HepG2 (cell line): ENCODE measurements at regions not wholly inside any gene's neighbourhood (a gene's known extent, or its start where the extent isn't known, plus 50 kb on each side); places are given as distances from the start of the nearest gene placed in this dataset.

Source experiments
- ATAC-seq: fragments of 200-7000 bp; cut with Tn5 transposase; 3 replicates; pipeline ENCODE4 v1.9.1; 2020; ENCODE audit warnings: mild to moderate bottlenecking, moderate library complexity
- BruUV-seq: library from RNA; stranded (reverse); fragments of 400-500 nt; replicated peaks from 2 replicates; lab custom pipeline; 2021; lab: Mats Ljungman, UMichigan
- CTCF ChIA-PET: fragments of 300-600 bp; formaldehyde crosslinking; extraction: SDS; loops from one replicate; lab custom pipeline; 2021; ENCODE audit warnings: low total read pairs, inconsistent platforms, low intra/inter-chr PET ratio; lab: Yijun Ruan, JAX
- POLR2A ChIA-PET: fragments of 350-600 bp; sonication (Branson Sonifier 250); formaldehyde crosslinking; loops from one replicate; lab custom pipeline; 2020; ENCODE audit warnings: antibody characterized with exemption, inconsistent platforms; lab: Yijun Ruan, JAX
- DNase-seq: peaks from one replicate; pipeline ENCODE4 v3.0.0-alpha.2; 2015; ENCODE audit warnings: low spot score
- FAIRE-seq: peaks from 3 replicates; lab custom pipeline; 2011; peaks lifted over from hg19 to GRCh38; lab: Jason Lieb, UNC
- H2AFZ ChIP-seq: one replicate; pipeline ENCODE4 v1.6.1; 2011; ENCODE audit warnings: low read length, inconsistent platforms
- H3K27ac ChIP-seq: fragments of 300-600 bp; 3 replicates; pipeline ENCODE4 v1.8.0; 2011; ENCODE audit warnings: mixed run types, mild to moderate bottlenecking, mixed read lengths, low read length, inconsistent platforms; ENCODE audit not compliant: insufficient read depth; ENCODE audit errors: extremely low read length
- H3K27me3 ChIP-seq, 2 experiments: fragments of 200-600 bp in 1 of 2; 2 replicates in 1 of 2; 3 replicates in 1 of 2; pipeline versions ENCODE4 v1.6.0 to v1.8.0; 2011; ENCODE audit warnings: low read length in 2 of 2, mild to moderate bottlenecking in 2 of 2, moderate library complexity in 2 of 2, inconsistent platforms in 1 of 2; ENCODE audit not compliant: insufficient read depth in 2 of 2, control insufficient read depth in 1 of 2
- H3K36me3 ChIP-seq, 2 experiments: fragments of 200-600 bp in 1 of 2; replicated peaks in 1 of 2; 2 replicates in 1 of 2; 3 replicates in 1 of 2; pipeline versions ENCODE4 v1.5.1 to v1.8.0; 2011; ENCODE audit warnings: low read length in 2 of 2, inconsistent platforms in 1 of 2; ENCODE audit not compliant: insufficient read depth in 2 of 2, control insufficient read depth in 1 of 2
- H3K4me1 ChIP-seq: 2 replicates; pipeline ENCODE4 v1.5.1; 2012; ENCODE audit warnings: low read length, inconsistent platforms; ENCODE audit not compliant: insufficient read depth
- H3K4me2 ChIP-seq: 2 replicates; pipeline ENCODE4 v1.6.0; 2011; ENCODE audit warnings: low read depth, low read length, inconsistent platforms
- H3K4me3 ChIP-seq, 3 experiments: fragments of 200-600 bp in 1 of 3; sonication (generic), shearing (Covaris generic) in 1 of 3; replicated peaks in 1 of 3; 2 replicates each; pipeline ENCODE4 v1.5.1; 2011 to 2016; ENCODE audit warnings: low read length in 3 of 3, inconsistent platforms in 2 of 3, low read depth in 2 of 3, mild to moderate bottlenecking in 2 of 3, control low read depth in 1 of 3, mixed read lengths in 1 of 3; ENCODE audit not compliant: insufficient read depth in 1 of 3
- H3K79me2 ChIP-seq: one replicate; pipeline ENCODE4 v1.6.1; 2011; ENCODE audit warnings: low read length, inconsistent platforms; ENCODE audit not compliant: insufficient read depth
- H3K9ac ChIP-seq: 2 replicates; pipeline ENCODE4 v1.6.0; 2011; ENCODE audit warnings: mild to moderate bottlenecking, low read depth, low read length, inconsistent platforms; ENCODE audit not compliant: insufficient read depth
- H3K9me3 ChIP-seq: 2 replicates; pipeline ENCODE4 v1.5.1; 2012; ENCODE audit warnings: mild to moderate bottlenecking, low read length
- H4K20me1 ChIP-seq: 2 replicates; pipeline ENCODE4 v1.6.0; 2011; ENCODE audit warnings: inconsistent platforms, mild to moderate bottlenecking, low read length, moderate library complexity; ENCODE audit not compliant: insufficient read depth
- DMTF1 ChIP-seq: sonication (generic); formaldehyde crosslinking; IDR thresholded peaks from 2 replicates; pipeline ENCODE4 v1.4.0; 2020; ENCODE audit warnings: mild to moderate bottlenecking, missing genetic modification reagents
- DPF2 ChIP-seq: sonication (generic); formaldehyde crosslinking; IDR thresholded peaks from 2 replicates; pipeline ENCODE4 v1.4.0; 2020; ENCODE audit warnings: mild to moderate bottlenecking, low read depth, missing genetic modification reagents, borderline replicate concordance
- HOXA7 ChIP-seq: sonication (generic); formaldehyde crosslinking; IDR thresholded peaks from 2 replicates; pipeline ENCODE4 v1.8.1; 2022; ENCODE audit warnings: mild to moderate bottlenecking, missing genetic modification reagents, moderate library complexity
- IRX3 ChIP-seq: sonication (generic); formaldehyde crosslinking; IDR thresholded peaks from 2 replicates; pipeline ENCODE4 v1.8.1; 2023; ENCODE audit warnings: mild to moderate bottlenecking, low read depth, missing genetic modification reagents, borderline replicate concordance
- POLR2G ChIP-seq: fragments of 200-400 bp; formaldehyde crosslinking; IDR thresholded peaks from 2 replicates; pipeline ENCODE4 v1.6.1; 2018; ENCODE audit warnings: mild to moderate bottlenecking, low read depth, low read length, moderate library complexity
- RAD51 ChIP-seq: fragments of 450-650 bp; IDR thresholded peaks from 2 replicates; pipeline ENCODE4 v1.6.1; 2016; ENCODE audit warnings: borderline replicate concordance
- SRSF9 ChIP-seq: fragments of 200-400 bp; formaldehyde crosslinking; IDR thresholded peaks from 2 replicates; pipeline ENCODE4 v1.6.1; 2018; ENCODE audit warnings: borderline replicate concordance, mild to moderate bottlenecking, low read depth, low read length; ENCODE audit not compliant: insufficient read depth, poor library complexity, severe bottlenecking
- ZNF12 ChIP-seq: sonication (generic); formaldehyde crosslinking; IDR thresholded peaks from 2 replicates; pipeline ENCODE4 v1.5.0; 2020; ENCODE audit warnings: missing genetic modification reagents
- ZNF232 ChIP-seq: sonication (generic); formaldehyde crosslinking; IDR thresholded peaks from 2 replicates; pipeline ENCODE4 v1.4.0; 2020; ENCODE audit warnings: missing genetic modification reagents, borderline replicate concordance
- ZNF44 ChIP-seq: sonication (generic); formaldehyde crosslinking; IDR thresholded peaks from 2 replicates; pipeline ENCODE4 v1.5.1; 2020; ENCODE audit warnings: mild to moderate bottlenecking, missing genetic modification reagents
- ZNF512B ChIP-seq: sonication (generic); formaldehyde crosslinking; IDR thresholded peaks from 2 replicates; pipeline ENCODE4 v1.5.1; 2020; ENCODE audit warnings: missing genetic modification reagents, mild to moderate bottlenecking, borderline replicate concordance
- ZNF792 ChIP-seq: IDR thresholded peaks from 2 replicates; pipeline ENCODE4 v1.6.1; 2016
- WGBS: methylation state at CpG from one replicate; pipeline ENCODE4 v1.1.6; 2017; ENCODE audit warnings: low lambda C conversion rate; 5-methylcytosine and 5-hydroxymethylcytosine counted together
- in situ Hi-C: cut with HindIII; loops from 2 replicates; pipeline ENCODE4 v1.10.0; 2017; ENCODE audit warnings: low pct_unique_long_range_greater_than_20kb; ENCODE audit not compliant: extremely low pct_ligation_motif_present
- intact Hi-C: fragments of 100-400 bp; cut with micrococcal nuclease; formaldehyde crosslinking; loops from one replicate; pipeline ENCODE4 v1.10.0; 2022; ENCODE audit not compliant: unreplicated experiment

GRCh38 chr12:97781342-97781741 is 318.7 kb downstream of the RMST start:
- Histone ChIP-seq H4K20me1 (no peaks in the 10 kb centered on the region), H3K4me2 (no peak overlapping the region), H3K36me3 (no peaks in the 10 kb centered on the region), H3K4me3 (no peak overlapping the region), H3K9ac (no peak overlapping the region), H3K27me3 (no peaks in the 10 kb centered on the region), H3K9me3 (0 out of 2 replicates have a peak, but pooled peaks cover 5% of the 10 kb centered on the region), H2AFZ (no peak overlapping the region), H3K79me2 (no peaks in the 10 kb centered on the region), H3K27ac (no peak overlapping the region), H3K4me1 (no peaks in the 10 kb centered on the region)
- ATAC-seq (no peak), DNase-seq (no peak), FAIRE-seq (no peak)
- intact Hi-C loops (no loop called here), in situ Hi-C loops (no loop called here)
- BruUV-seq, result no TSS peak
- ChIA-PET CTCF (no interaction called here), POLR2A (no interaction called here)
- 55% methylated on average over 5 of the region's 5 CpGs for WGBS
- peak; percentile 59; the same call in 1 of the 2 replicates for TF ChIP-seq RAD51
- TF ChIP-seq IRX3 (CRISPR knock-in tag), result no peak
- no peak for TF ChIP-seq ZNF512B (CRISPR knock-in tag)

GRCh38 chr12:97784904-97785303 is 322.3 kb downstream of the RMST start:
- H4K20me1 ChIP-seq, result no peaks in the 10 kb centered on the region
- no peak overlapping the region for H3K9ac ChIP-seq
- no peak overlapping the region for H3K27ac ChIP-seq
- no peak overlapping the region for H3K4me2 ChIP-seq
- in situ Hi-C loops (no loop called here), intact Hi-C loops (no loop called here)
- ATAC-seq (no peak), FAIRE-seq (no peak), DNase-seq (no peak)
- no peaks in the 10 kb centered on the region for H3K9me3 ChIP-seq
- no TSS peak for BruUV-seq
- H2AFZ ChIP-seq, result no peak overlapping the region
- no peaks in the 10 kb centered on the region for H3K27me3 ChIP-seq
- no peaks in the 10 kb centered on the region for H3K79me2 ChIP-seq
- ChIA-PET CTCF (no interaction called here), POLR2A (no interaction called here)
- no peaks in the 10 kb centered on the region for H3K4me1 ChIP-seq
- no peak overlapping the region for H3K4me3 ChIP-seq
- no peaks in the 10 kb centered on the region for H3K36me3 ChIP-seq
- TF ChIP-seq DMTF1 (no peak), HOXA7 (CRISPR knock-in tag) (no peak), ZNF12 (CRISPR knock-in tag) (no peak), IRX3 (CRISPR knock-in tag) (no peak), SRSF9 (no peak), ZNF44 (CRISPR knock-in tag) (no peak), POLR2G (no peak), ZNF792 (no peak), DPF2 (CRISPR knock-in tag) (no peak), ZNF232 (no peak)
